ENCODE measurements at regions not wholly inside any gene's neighbourhood (a gene's known extent, or its start where the extent isn't known, plus 50 kb on each side); places are given as distances from the start of the nearest gene placed in this dataset.

- H3K27ac ChIP-seq: no peak overlapping the region
- H3K9me3 ChIP-seq: no peaks in the 10 kb centered on the region
- 93 to 95% methylated on average over 8 to 11 of the region's 11 CpGs for WGBS, 2 donors
- H3K4me1 ChIP-seq: no peaks in the 10 kb centered on the region
- no peaks in the 10 kb centered on the region for H3K36me3 ChIP-seq (ENCODE audit: low read depth, missing control alignments)
- H3K4me3 ChIP-seq: no peak overlapping the region
- H3K27me3 ChIP-seq: no peaks in the 10 kb centered on the region
- no peak for TF ChIP-seq CTCF (IDR thresholded peaks at IDR 0.05)
- intact Hi-C loops (cut with DNase I; ENCODE audit: low total_unique reads): no loop called here
- no peak for DNase-seq
Measured at GRCh38 chr5:6108981-6109825, 269.1 kb downstream of the MED10 start.

- no peak for DNase-seq
- no peaks in the 10 kb centered on the region for H3K27me3 ChIP-seq
- H3K9me3 ChIP-seq: no peaks in the 10 kb centered on the region
- no peaks in the 10 kb centered on the region for H3K36me3 ChIP-seq (ENCODE audit: low read depth, missing control alignments)
- intact Hi-C loops (cut with DNase I; ENCODE audit: low total_unique reads): no loop called here
- 73 to 83% methylated on average over 5 of the region's 5 CpGs for WGBS, 2 donors
- H3K27ac ChIP-seq: no peak overlapping the region
- H3K4me3 ChIP-seq: no peak overlapping the region
- H3K4me1 ChIP-seq: no peaks in the 10 kb centered on the region
- TF ChIP-seq CTCF (IDR thresholded peaks at IDR 0.05) (no peak), POLR2A (IDR thresholded peaks at IDR 0.05) (no peak)
Measured at GRCh38 chr5:6108540-6108848, 269.9 kb downstream of the MED10 start.

- TF ChIP-seq CTCF (IDR thresholded peaks at IDR 0.05) (no peak), POLR2A (IDR thresholded peaks at IDR 0.05) (no peak)
- Histone ChIP-seq H3K27ac (no peak overlapping the region), H3K9me3 (no peaks in the 10 kb centered on the region), H3K4me1 (no peaks in the 10 kb centered on the region), H3K27me3 (no peaks in the 10 kb centered on the region), H3K36me3 (ENCODE audit: low read depth, missing control alignments) (no peaks in the 10 kb centered on the region), H3K4me3 (no peak overlapping the region)
- intact Hi-C loops (cut with DNase I; ENCODE audit: low total_unique reads): no loop called here
- no peak for DNase-seq
- 74 to 78% methylated on average over 10 to 13 of the region's 13 CpGs for WGBS, 2 donors
Measured at GRCh38 chr5:6107675-6108539, 270.4 kb downstream of the MED10 start.

GRCh38 chr5:6106756-6107155 lies 271.6 kb downstream of the MED10 start:
- H3K27me3 ChIP-seq: no peaks in the 10 kb centered on the region
- DNase-seq: no peak
- TF ChIP-seq POLR2A (IDR thresholded peaks at IDR 0.05) (no peak), CTCF (IDR thresholded peaks at IDR 0.05) (no peak)
- H3K9me3 ChIP-seq: no peaks in the 10 kb centered on the region
- H3K27ac ChIP-seq: no peak overlapping the region
- H3K4me1 ChIP-seq: no peaks in the 10 kb centered on the region
- intact Hi-C loops (cut with DNase I; ENCODE audit: low total_unique reads): no loop called here
- WGBS, 2 donors: 87 to 89% methylated on average over 6 of the region's 6 CpGs
- no peaks in the 10 kb centered on the region for H3K36me3 ChIP-seq (ENCODE audit: low read depth, missing control alignments)
- H3K4me3 ChIP-seq: no peak overlapping the region
